HG03159 (cell line): ENCODE measurements at regions not wholly inside any gene's neighbourhood (a gene's known extent, or its start where the extent isn't known, plus 50 kb on each side); places are given as distances from the start of the nearest gene placed in this dataset.

Experiments used
- ATAC-seq: cut with Tn5 transposase; IDR thresholded peaks from one replicate; pipeline ENCODE4 v1.9.1; 2021; ENCODE audit warnings: mild to moderate bottlenecking, moderate library complexity; ENCODE audit not compliant: unreplicated experiment

DNA sequence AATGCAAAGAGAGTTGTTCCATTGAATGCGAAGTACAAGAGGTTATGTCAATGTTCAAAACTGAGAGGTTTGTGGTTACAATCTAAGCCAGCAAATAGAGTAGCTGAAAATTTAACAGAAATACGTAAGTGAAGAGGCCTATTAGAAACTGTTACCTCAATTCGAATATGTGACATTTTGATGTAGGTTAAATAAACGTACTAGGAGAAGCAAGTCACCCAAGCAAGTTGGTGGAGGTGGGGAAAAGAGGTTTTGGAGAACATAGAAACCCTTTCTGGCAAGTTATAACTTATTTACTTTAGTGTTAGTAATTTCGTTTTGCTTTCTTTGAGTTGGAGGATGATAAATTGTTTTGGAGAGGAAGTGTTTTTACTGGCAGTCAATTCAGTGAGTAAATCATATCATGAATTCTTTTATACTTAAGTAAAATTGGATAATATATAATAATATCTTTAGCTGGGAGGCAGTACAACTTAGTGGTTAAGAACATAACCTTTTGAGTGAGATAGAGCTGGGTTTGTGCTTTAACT, 91.2 kb upstream of the NAALADL2 start:
- ATAC-seq: no peak

DNA sequence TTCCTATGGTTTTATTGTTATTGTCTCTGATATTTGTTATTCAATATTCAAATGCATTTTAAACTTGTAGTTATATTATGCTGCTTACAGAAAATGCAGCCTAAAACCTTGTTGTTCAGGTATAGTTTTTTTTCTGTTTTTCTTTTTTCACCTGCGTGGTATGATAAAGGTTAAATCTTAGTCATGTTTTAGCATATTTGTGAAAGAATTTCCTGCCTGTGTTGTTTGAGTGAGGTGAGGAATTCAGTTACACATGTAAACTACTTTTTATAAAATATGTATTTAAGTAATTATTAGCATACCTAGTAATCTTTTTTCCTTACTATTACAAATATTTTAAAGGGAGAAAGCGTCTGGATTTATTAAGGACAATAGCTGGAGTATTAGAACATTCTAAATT, 90.0 kb upstream of the NAALADL2 start:
- no peak for ATAC-seq

DNA sequence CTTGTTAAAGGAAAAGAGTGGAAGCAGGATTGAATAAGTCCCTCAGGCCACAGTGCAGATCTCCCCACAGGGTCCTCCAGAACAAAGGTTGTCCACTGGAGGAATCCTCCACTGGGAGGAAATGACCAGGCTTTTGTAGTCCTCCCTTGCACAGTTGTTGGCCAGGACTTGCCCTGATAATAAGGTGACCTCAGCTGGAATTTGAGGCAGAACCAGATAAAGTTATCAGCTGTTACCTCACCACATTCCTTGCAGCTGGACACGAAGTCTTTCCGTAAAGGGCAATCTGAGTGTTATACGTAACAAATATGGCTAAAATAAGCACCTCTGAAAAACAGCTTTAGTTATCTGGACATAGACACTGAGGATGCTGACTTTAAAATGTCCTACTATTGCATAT, 83.5 kb upstream of the NAALADL2 start:
- no peak for ATAC-seq

GRCh38 chr3:174776123-174776522, 83.0 kb upstream of the NAALADL2 start:
- ATAC-seq: no peak

DNA sequence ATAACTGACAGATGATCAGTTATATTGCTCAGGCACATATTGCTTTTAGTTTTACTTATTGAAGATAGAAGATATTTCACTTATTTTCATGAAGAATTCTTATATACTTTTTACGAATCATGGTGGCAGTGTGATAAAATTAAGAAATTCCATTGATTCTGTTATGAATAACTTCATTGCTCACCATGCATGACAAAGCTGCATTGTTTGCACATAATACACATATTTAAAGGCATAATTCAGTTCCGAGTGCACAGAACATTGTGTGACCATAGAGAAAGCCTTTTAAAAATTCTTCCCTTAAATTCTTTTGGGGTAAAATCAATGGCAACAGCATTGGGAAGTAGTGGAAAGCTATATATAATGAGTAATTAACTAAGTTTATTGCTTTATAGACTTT, 82.5 kb upstream of the NAALADL2 start:
- ATAC-seq: no peak

GRCh38 chr3:174777813-174778212, 81.3 kb upstream of the NAALADL2 start:
- no peak for ATAC-seq

- ATAC-seq: no peak
Measured at GRCh38 chr3:174783502-174783901, 75.6 kb upstream of the NAALADL2 start.

- no peak for ATAC-seq
Measured at GRCh38 chr3:174784206-174784934, 74.8 kb upstream of the NAALADL2 start.

DNA sequence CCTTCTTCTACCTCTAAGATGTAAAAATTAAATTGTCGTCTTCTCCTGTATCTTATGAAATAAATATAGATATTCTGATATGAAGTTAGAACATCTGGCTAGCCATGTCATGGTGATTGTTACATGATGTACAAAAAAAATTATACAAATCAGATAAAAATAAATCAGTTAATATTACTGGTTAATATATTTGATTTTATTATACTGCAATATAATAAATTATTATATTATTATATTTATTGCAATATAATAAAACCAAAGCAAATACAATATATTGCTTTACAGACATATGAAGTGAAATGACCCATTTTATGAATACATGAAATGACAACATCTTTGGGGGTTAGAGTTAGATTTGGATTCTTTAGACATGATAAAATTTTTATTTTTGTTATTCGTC, 72.3 kb upstream of the NAALADL2 start:
- no peak for ATAC-seq

GRCh38 chr3:174791161-174791560, 68.0 kb upstream of the NAALADL2 start:
- no peak for ATAC-seq

GRCh38 chr3:174792864-174793263, 66.3 kb upstream of the NAALADL2 start:
- no peak for ATAC-seq
